Endothelial cell of umbilical vein (primary cell): ENCODE measurements at regions not wholly inside any gene's neighbourhood (a gene's known extent, or its start where the extent isn't known, plus 50 kb on each side); places are given as distances from the start of the nearest gene placed in this dataset.

Experiments
- BruUV-seq: library from RNA; stranded (reverse); fragments of 400-500 nt; replicated peaks from 2 replicates; lab custom pipeline; 2021; lab: Mats Ljungman, UMichigan
- CTCF ChIA-PET: fragments of 300-600, 350-600 bp; sonication (Branson Sonifier 250); formaldehyde crosslinking; loops from one replicate; lab custom pipeline; 2021; ENCODE audit warnings: antibody characterized with exemption, inconsistent platforms; lab: Charles Lee
- POLR2A ChIA-PET: fragments of 300-600, 350-600 bp; sonication (Branson Sonifier 250); formaldehyde crosslinking; loops from one replicate; lab custom pipeline; 2021; ENCODE audit warnings: antibody characterized with exemption, inconsistent platforms; lab: Charles Lee
- DNase-seq: peaks from one replicate; pipeline ENCODE4 v3.0.0-alpha.2; 2011; ENCODE audit warnings: low read depth, low spot score
- FAIRE-seq: peaks from 2 replicates; lab custom pipeline; 2011; peaks lifted over from hg19 to GRCh38; lab: Jason Lieb, UNC
- H2AFZ ChIP-seq: 2 replicates; pipeline ENCODE4 v1.6.0; 2012; ENCODE audit warnings: low read depth, low read length, control low read depth, inconsistent platforms
- H3K27ac ChIP-seq: 2 replicates; pipeline ENCODE4 v1.5.1; 2011; ENCODE audit warnings: low read depth, mild to moderate bottlenecking, control low read depth, low read length, moderate library complexity; ENCODE audit not compliant: insufficient read depth
- H3K27me3 ChIP-seq, 2 experiments: 2 replicates each; pipeline versions ENCODE4 v1.6.0 to v1.6.1; 2011; ENCODE audit warnings: low read length in 2 of 2, mixed read lengths in 1 of 2; ENCODE audit not compliant: control insufficient read depth in 2 of 2, insufficient read depth in 2 of 2
- H3K36me3 ChIP-seq, 2 experiments: 2 replicates in 1 of 2; 3 replicates in 1 of 2; pipeline ENCODE4 v1.5.1; 2011; ENCODE audit warnings: low read length in 2 of 2, mild to moderate bottlenecking in 1 of 2, moderate library complexity in 1 of 2; ENCODE audit not compliant: control insufficient read depth in 2 of 2, insufficient read depth in 2 of 2; ENCODE audit errors: extremely low read depth in 1 of 2
- H3K4me1 ChIP-seq: 3 replicates; pipeline ENCODE4 v1.5.1; 2011; ENCODE audit warnings: mild to moderate bottlenecking, low read length; ENCODE audit not compliant: control insufficient read depth, insufficient read depth; ENCODE audit errors: extremely low read depth
- H3K4me2 ChIP-seq: 2 replicates; pipeline ENCODE4 v1.6.1; 2011; ENCODE audit warnings: low read length, control low read depth, mixed read lengths; ENCODE audit not compliant: insufficient read depth
- H3K4me3 ChIP-seq, 3 experiments: fragments of 200-600 bp in 1 of 3; sonication (generic), shearing (Covaris generic) in 1 of 3; replicated peaks in 1 of 3; 2 replicates each; pipeline ENCODE4 v1.5.1; 2011 to 2016; ENCODE audit warnings: control low read depth in 3 of 3, low read length in 3 of 3, mild to moderate bottlenecking in 2 of 3, inconsistent platforms in 1 of 3, low read depth in 1 of 3, moderate library complexity in 1 of 3; ENCODE audit not compliant: insufficient read depth in 1 of 3
- H3K79me2 ChIP-seq: 2 replicates; pipeline ENCODE4 v1.6.0; 2012; ENCODE audit warnings: low read length, inconsistent platforms; ENCODE audit not compliant: control insufficient read depth, insufficient read depth
- H3K9ac ChIP-seq: replicated peaks from 2 replicates; pipeline ENCODE3; 2011; ENCODE audit warnings: low read length, control low read depth; ENCODE audit not compliant: insufficient read depth; ENCODE audit errors: extremely low read depth
- H3K9me1 ChIP-seq: replicated peaks from 3 replicates; pipeline ENCODE4 v1.6.0; 2011; ENCODE audit warnings: mild to moderate bottlenecking, low read length; ENCODE audit not compliant: control insufficient read depth, insufficient read depth; ENCODE audit errors: extremely low read depth
- H3K9me3 ChIP-seq: replicated peaks from 2 replicates; pipeline ENCODE4 v1.5.1; 2012; ENCODE audit warnings: low read length, inconsistent platforms; ENCODE audit not compliant: control insufficient read depth, insufficient read depth
- H4K20me1 ChIP-seq: replicated peaks from 2 replicates; pipeline ENCODE3; 2011; ENCODE audit warnings: mild to moderate bottlenecking, low read length; ENCODE audit not compliant: control insufficient read depth, insufficient read depth; ENCODE audit errors: extremely low read depth
- EZH2 ChIP-seq: IDR thresholded peaks from 2 replicates; pipeline ENCODE4 v1.6.1; 2012; ENCODE audit warnings: borderline replicate concordance, low read depth, mild to moderate bottlenecking, moderate library complexity, low read length, inconsistent platforms; ENCODE audit not compliant: severe bottlenecking
- FOS ChIP-seq: IDR thresholded peaks from 2 replicates; pipeline ENCODE4 v1.6.1; 2011; ENCODE audit warnings: mild to moderate bottlenecking, low read length, moderate library complexity, borderline replicate concordance; ENCODE audit not compliant: insufficient read depth
- GATA2 ChIP-seq: IDR thresholded peaks from 2 replicates; pipeline ENCODE4 v1.7.0; 2011; ENCODE audit warnings: low read depth, mild to moderate bottlenecking, moderate library complexity, mixed read lengths, low read length; ENCODE audit not compliant: insufficient read length, insufficient read depth
- JUN ChIP-seq: IDR thresholded peaks from 2 replicates; pipeline ENCODE4 v1.6.1; 2011; ENCODE audit warnings: borderline replicate concordance, low read depth; ENCODE audit not compliant: insufficient read length, insufficient read depth
- MYC ChIP-seq: IDR thresholded peaks from one replicate; pipeline ENCODE4 v1.6.1; 2011; ENCODE audit warnings: mild to moderate bottlenecking, low read depth, low read length
- POLR2A ChIP-seq: IDR thresholded peaks from 2 replicates; pipeline ENCODE4 v1.6.1; 2012; ENCODE audit warnings: low read depth, mild to moderate bottlenecking, control low read depth, low read length
- POLR2AphosphoS5 ChIP-seq: IDR thresholded peaks from 2 replicates; pipeline ENCODE4 v1.6.1; 2012; ENCODE audit warnings: low read depth, mild to moderate bottlenecking, control low read depth, low read length, moderate library complexity; ENCODE audit not compliant: insufficient read depth
- dilution Hi-C: fragments of 300-500 bp; cut with MboI; formaldehyde crosslinking; loops from one replicate; pipeline ENCODE4 v1.15.0; 2019; ENCODE audit warnings: low sequenced_read_pairs; ENCODE audit not compliant: extremely low pct_ligation_motif_present
- intact Hi-C: fragments of 100-400 bp; cut with micrococcal nuclease; formaldehyde crosslinking; loops from one replicate; pipeline ENCODE4 v1.10.0; 2022
- TF ChIP-seq, protein P1 (sequence below), 2 donors: IDR thresholded peaks; 1 replicate in 1 of 2; 2 replicates in 1 of 2; pipeline ENCODE4 v1.5.1; 2011; ENCODE audit warnings: low read length in 2 of 2, mild to moderate bottlenecking in 2 of 2, moderate library complexity in 2 of 2, control low read depth in 1 of 2, inconsistent platforms in 1 of 2, low read depth in 1 of 2; ENCODE audit not compliant: insufficient read depth in 1 of 2; ENCODE audit errors: extremely low read depth in 1 of 2
- TF ChIP-seq, protein P2 (sequence below): IDR thresholded peaks from 2 replicates; pipeline ENCODE4 v1.6.1; 2011; ENCODE audit not compliant: insufficient read depth, insufficient read length

GRCh38 chr6:126945150-126945685 lies 173.3 kb upstream of the RSPO3 start:
- Histone ChIP-seq H3K9me3 (no peaks in the 10 kb centered on the region), H4K20me1 (no peaks in the 10 kb centered on the region), H3K9me1 (no peaks in the 10 kb centered on the region), H3K27ac (no peak overlapping the region), H3K79me2 (no peaks in the 10 kb centered on the region), H3K4me3 (no peak overlapping the region), H3K9ac (no peak overlapping the region), H3K27me3 (no peaks in the 10 kb centered on the region), H3K4me1 (no peaks in the 10 kb centered on the region), H3K4me2 (no peak overlapping the region), H2AFZ (no peak overlapping the region), H3K36me3 (no peaks in the 10 kb centered on the region)
- CTCF ChIA-PET, result no interaction called here
- intact Hi-C loops (no loop called here), dilution Hi-C loops (no loop called here)
- no peak for TF ChIP-seq EZH2
- TF ChIP-seq, protein P1, sequence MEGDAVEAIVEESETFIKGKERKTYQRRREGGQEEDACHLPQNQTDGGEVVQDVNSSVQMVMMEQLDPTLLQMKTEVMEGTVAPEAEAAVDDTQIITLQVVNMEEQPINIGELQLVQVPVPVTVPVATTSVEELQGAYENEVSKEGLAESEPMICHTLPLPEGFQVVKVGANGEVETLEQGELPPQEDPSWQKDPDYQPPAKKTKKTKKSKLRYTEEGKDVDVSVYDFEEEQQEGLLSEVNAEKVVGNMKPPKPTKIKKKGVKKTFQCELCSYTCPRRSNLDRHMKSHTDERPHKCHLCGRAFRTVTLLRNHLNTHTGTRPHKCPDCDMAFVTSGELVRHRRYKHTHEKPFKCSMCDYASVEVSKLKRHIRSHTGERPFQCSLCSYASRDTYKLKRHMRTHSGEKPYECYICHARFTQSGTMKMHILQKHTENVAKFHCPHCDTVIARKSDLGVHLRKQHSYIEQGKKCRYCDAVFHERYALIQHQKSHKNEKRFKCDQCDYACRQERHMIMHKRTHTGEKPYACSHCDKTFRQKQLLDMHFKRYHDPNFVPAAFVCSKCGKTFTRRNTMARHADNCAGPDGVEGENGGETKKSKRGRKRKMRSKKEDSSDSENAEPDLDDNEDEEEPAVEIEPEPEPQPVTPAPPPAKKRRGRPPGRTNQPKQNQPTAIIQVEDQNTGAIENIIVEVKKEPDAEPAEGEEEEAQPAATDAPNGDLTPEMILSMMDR (IDR thresholded peaks at IDR 0.05; ENCODE audit: extremely low read depth in 1 of 2, insufficient read depth in 1 of 2, low read depth in 1 of 2, low read length in 2 of 2), result no peak
- TF ChIP-seq, protein P2, sequence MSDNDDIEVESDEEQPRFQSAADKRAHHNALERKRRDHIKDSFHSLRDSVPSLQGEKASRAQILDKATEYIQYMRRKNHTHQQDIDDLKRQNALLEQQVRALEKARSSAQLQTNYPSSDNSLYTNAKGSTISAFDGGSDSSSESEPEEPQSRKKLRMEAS, result no peak
- TF ChIP-seq MYC, result no peak
- no peak for TF ChIP-seq FOS
- no peak for TF ChIP-seq POLR2A
- no peak for TF ChIP-seq GATA2
- no peak for TF ChIP-seq POLR2AphosphoS5
- no peak for TF ChIP-seq JUN
- POLR2A ChIA-PET, result no interaction called here
- DNase-seq (no peak), FAIRE-seq (no peak)
- BruUV-seq, result no TSS peak
